HG03060 (cell line): ENCODE measurements at regions not wholly inside any gene's neighbourhood (a gene's known extent, or its start where the extent isn't known, plus 50 kb on each side); places are given as distances from the start of the nearest gene placed in this dataset.
"Not testable (repeated sequence)": the region's sequence is repeated elsewhere in the genome, so short reads cannot be mapped to it uniquely, and the experiment has no call there.

Source experiments
- ATAC-seq: cut with Tn5 transposase; IDR thresholded peaks from one replicate; pipeline ENCODE4 v1.9.1; 2021; ENCODE audit warnings: low read depth, moderate number of reproducible peaks; ENCODE audit not compliant: unreplicated experiment

DNA sequence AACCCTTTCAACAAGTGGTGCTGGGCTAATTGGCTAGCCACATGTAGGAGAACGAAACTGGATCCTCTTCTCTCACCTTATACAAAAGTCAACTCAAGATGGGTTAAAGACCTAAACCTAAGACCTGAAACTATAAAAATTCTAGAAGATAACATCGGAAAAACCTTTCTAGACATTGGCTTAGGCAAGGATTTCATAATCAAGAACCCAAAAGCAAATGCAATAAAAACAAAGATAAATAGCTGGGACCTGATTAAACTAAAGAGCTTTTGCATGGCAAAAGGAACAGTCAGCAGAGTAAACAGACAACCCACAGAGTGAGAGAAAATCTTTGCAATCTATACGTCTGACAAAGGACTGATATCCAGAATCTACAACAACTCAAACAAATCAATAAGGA lies 571.1 kb downstream of the BNC2 start:
- ATAC-seq: not testable (repeated sequence)

DNA sequence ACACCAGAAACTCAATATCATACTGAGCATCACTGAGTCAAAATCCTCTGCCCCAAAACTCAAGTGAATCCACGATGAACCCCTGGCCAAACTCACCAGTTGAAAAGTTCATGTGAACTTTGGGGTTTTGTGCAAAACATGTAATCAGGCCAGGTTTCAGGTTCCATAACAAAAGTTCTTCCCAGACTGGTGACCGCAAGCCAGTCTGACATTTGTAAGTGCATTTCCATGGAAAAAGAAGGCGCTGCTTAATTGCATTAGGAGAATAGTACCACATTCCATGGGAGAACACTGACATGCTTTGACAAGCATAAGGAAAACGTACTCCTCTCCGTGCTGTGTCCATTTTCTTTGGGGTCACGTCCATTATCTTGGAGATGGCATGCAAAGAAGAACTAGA lies 567.0 kb downstream of the BNC2 start:
- ATAC-seq: no peak

DNA sequence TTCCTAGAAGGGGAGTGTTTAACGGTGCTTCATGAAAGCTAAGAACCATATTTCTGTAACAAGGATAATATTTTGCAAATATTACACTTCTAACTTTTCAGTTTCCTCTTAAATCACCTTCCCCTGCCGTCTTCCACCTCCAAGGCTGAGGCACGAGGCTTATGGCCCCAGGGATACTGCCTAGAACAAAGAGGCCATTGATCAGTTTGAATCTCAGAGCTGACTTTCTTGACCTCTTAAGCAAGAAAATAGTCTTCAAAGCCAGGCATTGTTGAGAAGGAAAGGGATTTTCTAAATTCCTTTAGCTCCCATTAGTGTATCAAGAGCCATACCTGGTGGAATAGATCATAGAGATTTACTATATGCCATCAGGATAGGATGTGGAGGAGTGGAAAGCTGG lies 566.2 kb downstream of the BNC2 start:
- ATAC-seq: no peak

DNA sequence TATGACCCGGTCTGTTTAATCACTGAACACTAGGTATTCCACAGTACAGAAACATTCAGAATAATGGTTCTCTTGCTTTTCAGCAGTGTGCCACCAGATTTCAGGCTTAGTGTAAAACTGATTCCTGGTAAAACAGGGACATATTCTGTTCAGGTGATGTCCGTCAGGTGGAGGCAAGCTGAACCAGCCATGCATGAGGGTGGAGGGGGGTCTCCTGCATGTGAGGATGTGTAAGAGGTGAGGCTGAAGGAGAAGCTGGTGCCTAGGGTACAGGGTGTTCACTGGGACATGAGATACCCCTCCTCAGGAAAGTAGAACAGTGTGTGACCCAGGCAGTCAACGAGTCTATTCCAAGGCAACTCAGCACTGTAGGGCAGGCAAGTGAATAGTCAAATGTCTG lies 563.9 kb downstream of the BNC2 start:
- no peak for ATAC-seq

DNA sequence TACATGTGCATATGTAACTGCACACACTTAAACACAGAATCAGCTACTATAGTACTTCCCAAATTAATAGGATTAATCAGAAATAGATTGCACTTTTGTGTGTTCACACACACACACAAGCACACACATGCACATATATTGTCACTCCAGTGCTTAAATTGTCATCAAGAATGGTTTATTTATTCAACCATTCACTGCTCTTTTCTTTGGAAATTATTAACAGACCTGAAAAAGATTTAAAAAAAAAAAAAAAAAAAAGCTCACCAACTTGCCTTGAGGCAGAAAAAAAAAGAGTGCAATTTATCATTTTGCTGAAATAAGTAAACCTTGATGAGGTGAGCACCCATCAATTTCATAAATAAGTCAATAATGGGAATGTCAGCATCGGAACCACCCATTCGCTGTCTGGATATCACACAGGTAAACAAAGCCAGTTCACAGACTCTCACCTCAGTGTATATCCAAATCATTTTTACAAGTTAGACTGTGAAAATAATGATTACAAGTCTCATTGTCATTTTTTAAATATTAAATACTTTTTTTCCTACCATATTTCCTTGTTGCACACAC lies 562.8 kb downstream of the BNC2 start:
- no peak for ATAC-seq

DNA sequence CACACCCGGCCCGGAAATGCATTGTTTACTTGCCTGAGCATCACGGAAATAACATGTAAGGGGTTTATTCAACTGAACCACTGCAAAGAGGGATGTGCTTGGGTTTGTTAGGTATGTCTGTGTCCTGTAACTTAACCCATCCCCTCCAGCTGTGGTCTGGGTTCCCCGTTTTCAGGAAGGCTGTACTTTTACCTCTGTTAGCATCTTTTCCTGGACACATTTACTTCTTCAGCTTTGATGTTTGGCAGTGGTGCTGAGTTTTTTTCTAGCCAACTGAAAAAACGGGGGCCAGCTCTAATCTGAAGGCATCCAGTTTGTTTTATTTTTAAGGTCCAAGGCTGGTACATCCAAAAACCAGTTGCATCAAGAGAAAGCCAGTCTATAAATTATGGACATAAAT lies 561.8 kb downstream of the BNC2 start:
- no peak for ATAC-seq

DNA sequence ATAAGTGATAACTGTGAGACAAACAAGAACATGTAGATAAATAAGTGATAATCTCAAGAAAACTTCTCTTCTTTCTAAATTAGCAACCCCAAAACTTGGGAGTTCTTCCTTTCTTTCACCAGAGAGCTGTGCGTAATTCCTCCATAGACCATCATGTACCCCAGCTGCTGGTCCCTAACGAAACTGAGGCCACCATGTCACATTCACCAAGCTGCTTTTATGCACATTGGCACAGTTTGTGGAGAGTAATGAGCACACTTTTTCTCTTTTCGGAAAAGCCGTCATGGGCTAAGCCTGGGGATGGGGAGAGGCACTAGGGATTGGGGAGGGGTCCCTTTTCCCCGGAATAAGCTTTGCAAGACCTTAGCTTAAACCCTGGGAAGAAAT lies 561.4 kb downstream of the BNC2 start:
- ATAC-seq: no peak

DNA sequence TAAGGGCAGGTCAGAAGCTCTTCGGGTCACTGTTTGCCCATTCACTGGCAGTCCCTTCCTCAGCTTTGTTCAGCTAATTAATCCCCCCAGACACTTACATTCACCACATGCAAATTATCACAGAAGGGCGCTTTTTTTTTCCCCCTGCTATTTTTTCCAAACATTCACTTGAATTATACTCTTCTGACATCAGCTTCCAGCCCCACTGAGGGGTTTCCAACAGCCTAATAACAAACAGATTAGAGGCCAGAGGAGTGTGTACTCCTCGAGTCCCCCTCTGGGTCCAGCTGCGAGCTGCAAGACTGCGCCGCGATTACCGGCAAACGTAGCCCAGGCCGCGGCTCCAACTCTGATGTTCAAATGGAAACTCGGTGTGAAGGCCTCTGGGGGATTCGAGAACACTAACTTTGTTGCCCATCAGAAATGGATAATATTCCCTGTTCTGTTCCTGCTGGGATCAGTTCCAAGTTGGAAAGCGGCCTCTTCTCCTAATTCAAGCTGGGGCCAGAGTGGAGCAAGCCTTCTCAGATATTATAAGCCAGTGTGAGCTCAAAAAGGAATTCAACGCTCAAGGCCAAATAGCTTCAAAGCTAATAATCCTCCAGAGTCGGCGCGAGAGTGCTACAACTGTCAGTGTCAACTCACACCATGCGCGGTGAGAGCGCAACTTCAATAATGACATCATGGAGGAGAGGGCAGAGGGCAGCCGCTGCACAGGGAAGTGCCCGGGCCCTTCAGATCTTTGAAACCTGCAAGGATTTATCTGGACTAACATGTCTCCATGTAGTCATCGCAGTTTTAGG lies 560.8 kb downstream of the BNC2 start:
- no peak for ATAC-seq

DNA sequence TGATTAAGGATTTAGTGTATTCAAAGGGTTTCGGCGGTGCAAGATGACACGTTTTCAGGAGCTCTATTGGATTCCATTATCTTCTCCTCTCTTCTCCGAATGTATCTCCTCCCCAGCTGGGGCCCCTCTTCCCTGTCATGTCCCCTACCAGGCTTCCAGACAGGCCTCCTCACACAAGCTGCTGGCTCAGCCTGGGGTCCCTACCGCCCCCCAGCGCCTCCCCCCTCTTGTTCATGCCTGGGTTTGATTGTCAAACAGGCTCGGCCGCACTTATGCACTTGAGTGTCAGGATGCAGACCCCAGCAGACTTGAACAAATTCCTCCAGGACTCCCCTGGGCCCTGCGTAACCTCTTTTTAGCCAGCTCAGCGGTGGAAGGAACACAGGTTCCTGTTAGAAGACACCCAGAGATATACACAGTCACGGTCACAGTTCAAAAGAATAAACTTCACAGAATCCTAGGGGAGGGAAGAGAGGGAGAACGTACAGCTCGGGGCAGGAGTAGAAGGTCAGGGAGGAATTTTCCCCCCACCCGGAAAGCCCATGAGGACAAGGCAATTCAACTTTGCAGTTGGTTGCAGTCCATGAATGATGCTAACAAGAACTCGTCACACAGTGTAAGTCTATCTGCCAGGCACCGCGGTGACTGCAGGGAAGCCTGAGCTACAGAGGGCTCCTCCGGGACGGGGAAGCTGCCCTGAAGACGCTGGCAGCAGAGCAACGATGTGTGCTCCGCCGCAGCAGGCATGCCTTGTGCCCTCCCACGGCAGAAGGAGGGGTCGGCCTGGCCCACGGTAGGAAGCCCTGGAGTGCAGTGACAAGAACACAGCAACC lies 560.0 kb downstream of the BNC2 start:
- ATAC-seq: no peak

DNA sequence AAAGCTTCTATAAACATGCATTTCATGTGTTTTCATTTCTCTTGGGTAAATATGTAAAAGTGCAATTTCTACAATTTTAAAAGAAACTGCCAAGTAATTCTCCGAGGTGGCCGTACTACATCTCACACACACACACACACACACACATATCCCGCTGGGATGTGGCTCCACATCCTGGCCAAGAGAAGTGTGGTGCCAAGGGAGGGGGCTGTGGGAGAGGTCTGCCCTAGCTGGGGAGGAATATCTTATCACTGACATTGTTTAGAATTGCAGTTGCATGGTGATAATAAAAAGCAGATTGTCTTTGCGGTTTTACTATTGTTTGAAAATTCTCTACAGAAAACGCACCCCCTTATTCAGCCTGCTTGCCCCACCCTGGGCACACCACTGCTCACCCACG lies 558.4 kb downstream of the BNC2 start:
- ATAC-seq: no peak

DNA sequence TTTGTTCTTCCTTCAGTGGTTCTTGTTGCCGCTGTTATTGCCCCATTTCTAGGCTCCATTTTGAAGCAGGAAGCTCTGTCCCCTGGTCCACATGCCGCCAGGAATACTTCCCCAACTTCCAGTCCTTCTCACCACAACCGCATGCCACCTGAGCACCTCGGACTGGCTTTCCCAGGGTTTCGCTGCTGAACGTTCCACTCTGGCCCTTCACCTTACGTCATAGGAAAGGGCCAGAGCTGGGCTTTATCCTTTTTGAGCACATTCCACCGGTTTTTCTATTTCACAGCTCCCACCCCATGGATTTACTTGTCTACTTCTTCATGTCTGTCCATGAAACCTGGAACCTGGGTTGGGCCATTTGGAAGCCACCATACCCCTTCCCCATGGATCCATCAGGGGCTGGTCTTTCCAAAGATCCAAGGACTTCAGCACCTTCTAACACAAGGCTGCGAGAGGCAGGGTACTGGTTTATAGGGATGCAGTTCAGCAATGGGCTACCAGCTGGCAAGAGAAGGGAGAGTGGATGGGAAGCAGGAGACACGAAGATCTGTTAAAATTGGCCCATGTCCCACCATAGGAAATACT lies 557.4 kb downstream of the BNC2 start:
- no peak for ATAC-seq

DNA sequence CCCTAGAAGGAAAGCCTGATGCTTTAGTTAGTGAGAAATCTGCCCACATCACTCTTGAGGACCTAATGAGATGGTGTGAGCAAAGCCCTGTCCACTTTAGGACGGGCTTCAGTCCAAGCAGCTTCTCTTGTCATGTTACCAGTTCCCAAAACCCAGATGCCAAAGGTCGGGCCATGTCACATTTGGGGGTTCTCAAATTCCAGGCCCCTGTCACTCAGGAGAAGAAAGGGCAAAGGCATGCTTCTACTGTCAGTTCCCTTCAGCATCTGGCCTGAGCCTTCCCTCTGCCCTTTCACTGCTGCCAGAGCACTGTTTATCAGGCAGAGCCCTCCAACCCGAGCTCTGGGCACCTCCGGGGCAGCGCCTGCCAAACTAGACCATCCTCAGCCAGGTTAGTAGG lies 556.0 kb downstream of the BNC2 start:
- ATAC-seq: no peak

DNA sequence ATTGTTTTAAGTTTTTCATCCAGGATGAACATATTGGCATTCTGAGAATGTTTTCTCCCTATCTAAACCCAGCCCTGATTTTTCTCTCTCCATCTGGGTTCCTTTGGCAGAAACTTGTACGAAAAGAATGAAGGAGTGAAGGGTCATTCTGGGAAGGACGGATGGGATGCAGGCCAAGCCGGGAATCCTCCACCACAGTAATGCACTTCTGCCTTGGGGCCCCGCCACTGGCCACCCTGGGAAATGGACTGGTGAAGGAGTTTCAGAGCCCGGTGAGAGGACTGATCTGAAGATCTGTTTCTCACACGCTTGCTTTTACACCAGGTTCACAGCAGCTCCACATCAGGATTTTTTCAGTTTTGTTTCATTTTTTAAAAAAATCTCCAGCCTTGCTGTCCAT lies 554.8 kb downstream of the BNC2 start:
- no peak for ATAC-seq

DNA sequence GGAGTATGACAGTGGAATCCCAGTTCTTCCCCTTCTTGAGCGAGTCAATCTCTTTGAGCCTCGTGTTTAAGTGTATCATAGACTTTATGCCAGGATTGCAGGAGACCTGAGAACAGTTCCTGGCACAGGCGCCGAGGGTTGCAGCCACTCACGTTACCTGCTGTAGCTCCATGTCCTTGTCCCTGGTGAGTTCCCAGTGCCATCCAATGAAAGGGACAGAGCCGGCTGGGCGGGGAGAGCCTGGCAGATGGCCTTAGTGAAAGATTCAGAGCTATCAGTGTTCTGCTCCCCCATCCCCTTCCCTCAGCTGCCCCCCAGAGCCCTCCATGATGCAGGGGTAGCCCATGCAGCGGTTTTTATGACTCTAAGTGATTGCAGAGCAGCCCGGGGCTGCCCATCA lies 554.0 kb downstream of the BNC2 start:
- no peak for ATAC-seq

DNA sequence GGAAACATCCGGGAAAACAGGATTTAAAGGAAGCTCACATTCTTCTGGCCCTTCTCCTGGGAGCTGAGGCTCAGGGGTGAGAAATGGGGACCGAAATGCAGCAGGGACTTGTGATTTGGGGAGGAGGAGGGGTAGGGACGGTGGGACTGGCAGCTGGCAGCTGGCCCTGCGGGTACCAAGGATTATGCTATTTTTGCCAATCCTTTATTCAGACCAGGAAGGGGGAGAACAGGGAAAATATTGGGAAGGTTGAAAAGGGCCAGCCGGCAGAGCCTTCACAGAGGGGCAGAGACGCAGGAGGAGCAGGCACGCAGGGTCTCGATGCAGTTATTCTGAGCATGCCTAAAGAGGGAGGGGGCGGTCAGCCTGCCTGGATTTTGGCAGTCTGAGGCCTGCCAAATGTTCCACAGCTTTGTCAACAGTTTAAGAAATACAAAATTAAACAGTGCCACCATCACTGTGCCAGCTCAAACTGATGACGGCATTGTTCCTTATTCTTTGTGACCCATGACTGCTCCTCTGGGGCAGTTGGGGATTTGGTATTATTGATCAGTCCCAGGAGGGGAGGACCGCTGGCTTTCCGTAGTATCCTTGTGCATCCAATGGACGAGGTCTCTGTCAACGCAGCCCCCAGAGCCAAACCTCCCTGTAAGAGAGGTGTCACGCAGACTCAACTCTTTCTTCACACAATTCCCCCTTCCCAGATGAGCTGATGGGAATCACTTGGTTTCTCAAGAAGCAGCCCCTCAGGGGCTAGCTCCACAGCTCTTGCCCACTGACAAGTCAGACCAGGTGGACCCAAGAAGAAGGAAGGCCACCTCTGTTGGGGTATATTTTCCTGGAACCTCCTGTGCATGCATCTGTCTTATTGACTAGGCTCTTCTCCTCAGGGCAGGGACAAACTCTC lies 553.3 kb downstream of the BNC2 start:
- ATAC-seq: no peak

DNA sequence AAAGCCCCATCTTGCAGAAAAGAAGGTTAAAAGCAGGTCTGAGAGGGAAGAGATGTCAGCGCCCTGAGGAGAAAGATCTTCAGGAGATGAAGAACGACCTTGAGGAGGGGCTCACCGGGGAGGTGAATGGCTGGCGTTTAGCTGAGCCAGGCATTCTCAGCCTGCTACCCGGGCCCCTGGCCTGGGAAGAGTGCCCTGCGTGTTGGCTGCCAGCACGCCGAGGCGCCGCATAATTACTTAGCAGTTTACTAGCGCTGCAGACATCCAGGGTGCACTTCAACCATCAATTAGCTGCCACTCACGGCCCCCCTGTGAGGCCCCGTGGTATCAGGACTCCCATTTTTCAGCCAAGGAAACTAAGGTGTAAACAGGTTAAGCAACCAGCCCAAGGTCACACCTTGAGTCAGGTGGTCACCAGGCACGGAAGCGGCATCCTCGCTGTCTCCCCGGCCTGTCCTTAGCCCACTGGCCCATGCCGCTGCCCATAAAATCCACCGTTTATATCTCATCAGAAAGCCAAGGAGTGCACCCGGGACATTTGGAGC lies 551.9 kb downstream of the BNC2 start:
- ATAC-seq: no peak

DNA sequence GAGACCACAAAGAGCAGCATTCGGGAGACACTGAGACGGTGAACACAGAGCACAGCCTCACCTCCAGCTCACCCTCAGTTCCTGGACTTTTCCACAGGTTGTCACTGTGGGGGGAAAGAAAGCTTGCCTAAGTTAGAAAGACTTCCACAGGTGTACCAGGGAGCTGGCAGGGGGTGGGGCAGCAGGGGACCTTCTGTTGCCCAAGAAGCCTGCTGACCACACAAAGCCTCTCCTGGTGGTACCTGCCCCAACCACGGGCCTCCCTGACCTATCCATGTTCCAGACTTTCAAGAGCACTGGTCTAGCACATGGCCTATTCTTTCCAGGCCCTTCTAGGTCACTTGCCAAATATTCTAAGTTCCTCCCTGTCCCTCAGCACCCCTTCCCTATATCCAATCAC lies 550.8 kb downstream of the BNC2 start:
- no peak for ATAC-seq

DNA sequence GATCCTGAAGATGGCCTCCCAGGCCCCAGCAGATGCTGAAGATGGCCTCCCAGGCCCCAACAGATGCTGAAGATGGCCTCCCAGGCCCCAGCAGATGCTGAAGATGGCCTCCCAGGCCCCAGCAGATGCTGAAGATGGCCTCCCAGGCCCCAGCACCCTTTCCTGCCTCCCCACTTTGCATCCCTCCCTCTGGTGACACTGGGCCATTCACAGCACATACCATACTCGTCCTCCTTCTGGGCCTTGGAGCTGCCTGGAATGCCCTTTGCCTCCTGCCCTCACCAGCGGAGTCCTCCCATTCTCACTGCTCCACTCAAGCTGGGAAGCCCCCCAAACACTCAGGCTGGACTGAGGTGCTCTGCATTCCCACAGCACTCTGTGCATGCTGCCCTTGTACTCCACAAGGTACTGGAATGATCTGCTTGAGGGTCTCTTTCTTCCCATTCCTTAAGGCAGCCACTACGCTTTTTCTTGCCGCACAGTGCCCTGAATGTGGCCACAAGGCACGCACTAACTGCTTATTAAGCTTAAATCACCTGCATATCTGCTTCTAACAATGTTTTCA lies 550.0 kb downstream of the BNC2 start:
- no peak for ATAC-seq

DNA sequence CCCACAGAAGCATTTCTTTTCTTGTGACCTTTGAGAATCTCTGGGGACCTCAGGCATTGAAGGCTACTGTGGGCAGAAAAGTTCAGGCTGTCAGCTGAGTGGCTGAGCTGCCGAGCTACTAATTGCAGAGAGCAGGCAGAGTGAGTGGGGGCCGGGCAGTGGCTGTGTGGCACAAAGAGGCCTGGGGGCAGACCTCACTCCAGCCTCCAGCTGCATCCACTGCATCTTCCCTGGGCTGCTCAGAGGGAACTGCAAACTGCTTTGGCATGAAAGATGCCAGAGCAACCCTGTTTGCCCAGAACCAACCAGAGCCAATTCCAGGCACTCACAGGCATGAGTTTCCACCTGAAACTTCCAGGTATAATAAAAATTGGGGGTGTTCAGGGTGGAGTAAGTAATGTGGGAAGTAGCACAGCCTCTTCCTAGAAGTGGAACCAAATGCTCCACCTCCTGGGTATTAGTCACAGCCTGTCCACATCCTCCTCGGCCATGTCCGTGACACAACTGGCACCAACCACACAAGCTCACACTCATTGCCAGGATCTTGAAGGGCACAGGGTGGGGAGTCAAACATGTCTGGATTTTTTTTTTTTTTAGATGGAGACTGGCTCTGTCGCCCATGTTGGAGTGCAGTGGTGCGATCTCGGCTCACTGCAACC lies 548.9 kb downstream of the BNC2 start:
- ATAC-seq: no peak
